Karpas-422 (cell line): ENCODE measurements at regions not wholly inside any gene's neighbourhood (a gene's known extent, or its start where the extent isn't known, plus 50 kb on each side); places are given as distances from the start of the nearest gene placed in this dataset.
"Not testable (repeated sequence)": the region's sequence is repeated elsewhere in the genome, so short reads cannot be mapped to it uniquely, and the experiment has no call there.

Source experiments
- DNase-seq: peaks from one replicate; pipeline ENCODE4 v3.0.0-alpha.2; 2015
- H2AFZ ChIP-seq: fragments of 200-600 bp; sonication (generic); 2 replicates; pipeline ENCODE4 v1.6.1; 2014; ENCODE audit warnings: antibody characterized with exemption, low read length, mixed read lengths
- H3K27ac ChIP-seq: fragments of 200-600 bp; sonication (generic); 2 replicates; pipeline ENCODE4 v1.5.1; 2014; ENCODE audit warnings: mild to moderate bottlenecking, low read length, moderate library complexity
- H3K27me3 ChIP-seq: fragments of 200-600 bp; sonication (generic); 2 replicates; pipeline ENCODE4 v1.6.1; 2014; ENCODE audit warnings: low read length, mixed read lengths
- H3K36me3 ChIP-seq: fragments of 200-600 bp; sonication (generic); 2 replicates; pipeline ENCODE4 v1.6.1; 2014; ENCODE audit warnings: low read length, mixed read lengths; ENCODE audit not compliant: insufficient read depth
- H3K4me1 ChIP-seq: fragments of 200-600 bp; sonication (generic); 2 replicates; pipeline ENCODE4 v1.6.1; 2014; ENCODE audit warnings: mild to moderate bottlenecking, low read length, mixed read lengths
- H3K4me2 ChIP-seq: fragments of 200-600 bp; sonication (generic); 2 replicates; pipeline ENCODE4 v1.6.1; 2014; ENCODE audit warnings: low read length, low read depth, mild to moderate bottlenecking; ENCODE audit not compliant: poor library complexity, severe bottlenecking
- H3K4me3 ChIP-seq: fragments of 200-600 bp; sonication (generic); 2 replicates; pipeline ENCODE4 v1.5.1; 2014; ENCODE audit warnings: mild to moderate bottlenecking, antibody characterized with exemption, low read length, mixed read lengths
- H3K79me2 ChIP-seq: fragments of 200-600 bp; sonication (generic); 2 replicates; pipeline ENCODE4 v1.6.1; 2014; ENCODE audit warnings: mild to moderate bottlenecking, low read length, mixed read lengths
- H3K9ac ChIP-seq: fragments of 200-600 bp; sonication (generic); 2 replicates; pipeline ENCODE4 v1.6.0; 2014; ENCODE audit warnings: low read length
- H3K9me2 ChIP-seq: fragments of 200-600 bp; sonication (generic), shearing (Covaris generic); replicated peaks from 2 replicates; pipeline ENCODE4 v1.6.0; 2014; ENCODE audit warnings: mild to moderate bottlenecking, low read length, moderate library complexity; ENCODE audit not compliant: insufficient read depth
- H3K9me3 ChIP-seq: fragments of 300-700, 200-600 bp; sonication (generic); 2 replicates; pipeline ENCODE4 v1.6.1; 2014; ENCODE audit warnings: low read length, mixed read lengths
- H4K20me1 ChIP-seq: fragments of 200-600 bp; sonication (generic); 2 replicates; pipeline ENCODE4 v1.6.1; 2014; ENCODE audit warnings: mild to moderate bottlenecking, antibody characterized with exemption, low read length, low read depth; ENCODE audit not compliant: insufficient read depth

DNA sequence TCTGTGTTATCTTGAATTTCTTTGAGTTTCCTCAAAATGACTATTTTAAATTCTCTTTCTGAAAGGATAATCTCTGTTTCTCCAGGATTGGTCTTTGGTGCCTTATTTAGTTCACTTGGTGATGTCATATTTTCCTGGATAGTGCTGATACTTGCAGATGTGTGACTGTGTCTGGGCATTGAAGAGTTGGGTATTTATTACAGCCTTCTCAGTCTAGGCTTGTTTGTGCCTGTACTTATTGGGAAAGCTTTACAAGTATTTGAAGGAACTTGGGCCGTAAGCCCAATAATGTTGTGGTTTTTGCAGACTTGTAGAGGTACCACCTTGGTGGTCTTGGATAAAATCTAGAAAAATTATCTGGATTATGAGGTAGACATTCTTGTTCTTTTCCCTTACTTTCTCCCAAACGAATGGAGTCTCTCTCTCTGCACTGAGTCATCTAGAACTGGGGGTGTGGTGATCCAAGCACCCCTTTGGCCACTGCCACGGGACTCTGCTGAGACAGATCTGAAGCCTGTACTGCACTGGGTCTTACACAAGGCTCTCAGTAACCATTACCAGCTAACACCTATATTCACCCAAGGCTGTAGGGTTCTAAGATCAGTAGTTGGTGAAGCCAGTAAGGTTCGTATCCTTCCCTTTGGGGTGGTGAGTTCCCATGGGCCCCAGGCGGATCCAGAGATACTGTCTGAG is 703.7 kb upstream of the MGAT4C start:
- no peak overlapping the region for H2AFZ ChIP-seq
- no peak overlapping the region for H3K4me2 ChIP-seq
- no peak overlapping the region for H3K9ac ChIP-seq
- no peaks in the 10 kb centered on the region for H3K79me2 ChIP-seq
- no peaks in the 10 kb centered on the region for H4K20me1 ChIP-seq
- H3K27ac ChIP-seq = no peak overlapping the region
- H3K4me1 ChIP-seq = no peaks in the 10 kb centered on the region
- H3K9me2 ChIP-seq = no peaks in the 10 kb centered on the region
- no peak overlapping the region for H3K4me3 ChIP-seq
- DNase-seq = no peak
- H3K27me3 ChIP-seq = no peaks in the 10 kb centered on the region
- H3K36me3 ChIP-seq = no peaks in the 10 kb centered on the region
- H3K9me3 ChIP-seq = peaks cover 38% of the 10 kb centered on the region

DNA sequence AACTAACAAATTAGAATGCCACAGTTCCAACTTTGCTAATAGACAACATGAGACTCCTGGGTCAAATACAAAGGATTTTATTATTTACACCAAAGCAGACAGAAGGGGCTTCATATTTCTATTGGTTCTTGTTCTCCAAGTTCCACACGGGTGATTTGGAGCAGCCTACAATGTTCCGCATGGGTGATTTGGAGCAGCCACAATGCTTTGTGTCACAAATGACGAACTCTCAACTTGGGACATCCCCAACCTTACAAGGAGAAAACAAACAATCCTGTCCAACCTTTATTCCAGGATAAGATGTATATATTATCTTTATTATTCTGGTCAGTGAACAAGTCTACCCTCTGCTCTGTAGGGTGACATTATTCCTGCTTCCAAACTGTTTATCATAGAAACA is 694.3 kb upstream of the MGAT4C start:
- H3K4me3 ChIP-seq = no peak overlapping the region
- DNase-seq = no peak
- H3K79me2 ChIP-seq = no peaks in the 10 kb centered on the region
- no peaks in the 10 kb centered on the region for H3K4me1 ChIP-seq
- H3K36me3 ChIP-seq = no peaks in the 10 kb centered on the region
- no peaks in the 10 kb centered on the region for H3K27me3 ChIP-seq
- no peak overlapping the region for H3K9ac ChIP-seq
- H3K9me3 ChIP-seq = peaks cover 10% of the 10 kb centered on the region
- no peaks in the 10 kb centered on the region for H4K20me1 ChIP-seq
- H3K27ac ChIP-seq = no peak overlapping the region
- H2AFZ ChIP-seq = no peak overlapping the region
- no peaks in the 10 kb centered on the region for H3K9me2 ChIP-seq
- H3K4me2 ChIP-seq = no peak overlapping the region

DNA sequence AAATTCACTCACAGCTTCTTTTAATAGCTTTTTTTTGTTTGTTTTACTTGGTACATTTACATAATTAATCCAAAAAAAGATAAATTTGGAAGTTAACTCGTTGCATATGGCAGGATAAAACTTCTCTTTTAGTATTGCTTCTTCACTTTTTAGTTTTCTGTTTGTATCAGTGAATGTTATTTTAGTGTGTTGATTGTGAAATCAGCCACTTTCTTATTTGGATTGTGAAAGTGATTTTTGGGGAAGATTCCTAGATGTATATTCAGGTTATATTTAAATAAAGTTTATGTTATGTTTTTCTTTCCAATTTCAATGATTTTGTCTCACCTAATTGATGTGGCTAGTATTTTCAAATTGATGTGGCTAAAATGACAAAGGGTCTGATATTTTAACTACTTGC is 693.9 kb upstream of the MGAT4C start:
- DNase-seq = no peak
- Histone ChIP-seq H3K4me1 (no peaks in the 10 kb centered on the region), H4K20me1 (no peaks in the 10 kb centered on the region), H3K9ac (no peak overlapping the region), H2AFZ (no peak overlapping the region), H3K4me3 (no peak overlapping the region), H3K36me3 (no peaks in the 10 kb centered on the region), H3K79me2 (no peaks in the 10 kb centered on the region), H3K27me3 (no peaks in the 10 kb centered on the region), H3K9me3 (peaks cover 10% of the 10 kb centered on the region), H3K27ac (no peak overlapping the region), H3K4me2 (no peak overlapping the region), H3K9me2 (no peaks in the 10 kb centered on the region)

DNA sequence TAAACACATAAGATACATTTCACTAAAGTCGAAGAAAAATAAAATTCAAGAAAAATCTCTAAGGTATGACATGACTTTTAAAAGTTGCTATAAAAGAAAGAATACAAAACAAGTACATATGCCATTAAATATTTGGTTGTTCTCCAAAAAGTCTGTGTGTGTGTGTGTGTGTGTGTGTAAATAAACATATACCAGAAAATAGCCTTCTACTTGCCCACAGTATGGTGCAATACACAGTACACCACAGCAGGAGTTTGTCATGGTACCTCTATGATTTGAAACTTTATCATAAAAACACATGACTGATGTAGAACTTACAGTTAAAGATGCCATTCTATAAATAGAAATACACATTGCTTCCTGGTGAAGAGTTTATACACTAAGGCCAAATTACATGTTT is 692.7 kb upstream of the MGAT4C start:
- Histone ChIP-seq H3K4me2 (no peak overlapping the region), H3K27me3 (no peaks in the 10 kb centered on the region), H3K79me2 (no peaks in the 10 kb centered on the region), H3K4me3 (no peak overlapping the region), H3K27ac (no peak overlapping the region), H3K9ac (no peak overlapping the region), H3K36me3 (no peaks in the 10 kb centered on the region), H2AFZ (no peak overlapping the region), H4K20me1 (no peaks in the 10 kb centered on the region), H3K9me3 (peaks cover 10% of the 10 kb centered on the region), H3K4me1 (no peaks in the 10 kb centered on the region), H3K9me2 (no peaks in the 10 kb centered on the region)
- no peak for DNase-seq

DNA sequence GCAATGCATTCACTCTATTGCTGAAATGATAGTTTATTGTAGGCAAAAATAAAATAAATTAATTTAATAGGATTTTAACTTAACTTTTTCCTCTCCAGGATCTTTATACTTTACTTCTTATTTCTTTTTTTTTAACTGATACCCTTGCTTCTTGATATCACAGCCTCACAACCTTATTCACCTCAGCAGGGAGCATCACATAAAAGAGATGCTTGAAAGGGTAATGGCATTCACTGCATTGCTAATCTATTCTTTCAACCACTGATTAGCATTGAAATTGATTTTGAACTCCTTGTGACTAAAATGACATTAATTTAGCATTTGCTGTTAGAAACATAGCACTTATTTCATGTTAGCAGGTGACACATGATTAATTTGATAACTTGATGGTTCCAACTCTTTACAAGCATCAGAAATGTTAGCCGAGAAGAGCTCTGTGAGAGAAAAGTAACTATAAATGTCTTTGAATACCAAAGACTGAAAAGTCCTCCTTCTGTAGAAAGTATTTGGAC is 689.5 kb upstream of the MGAT4C start:
- Histone ChIP-seq H4K20me1 (no peaks in the 10 kb centered on the region), H3K9ac (no peak overlapping the region), H3K4me3 (no peak overlapping the region), H3K4me1 (no peaks in the 10 kb centered on the region), H3K27me3 (no peaks in the 10 kb centered on the region), H3K79me2 (no peaks in the 10 kb centered on the region), H3K9me3 (peaks cover 10% of the 10 kb centered on the region), H3K9me2 (no peaks in the 10 kb centered on the region), H3K4me2 (no peak overlapping the region), H3K36me3 (no peaks in the 10 kb centered on the region), H3K27ac (no peak overlapping the region), H2AFZ (no peak overlapping the region)
- DNase-seq = no peak

DNA sequence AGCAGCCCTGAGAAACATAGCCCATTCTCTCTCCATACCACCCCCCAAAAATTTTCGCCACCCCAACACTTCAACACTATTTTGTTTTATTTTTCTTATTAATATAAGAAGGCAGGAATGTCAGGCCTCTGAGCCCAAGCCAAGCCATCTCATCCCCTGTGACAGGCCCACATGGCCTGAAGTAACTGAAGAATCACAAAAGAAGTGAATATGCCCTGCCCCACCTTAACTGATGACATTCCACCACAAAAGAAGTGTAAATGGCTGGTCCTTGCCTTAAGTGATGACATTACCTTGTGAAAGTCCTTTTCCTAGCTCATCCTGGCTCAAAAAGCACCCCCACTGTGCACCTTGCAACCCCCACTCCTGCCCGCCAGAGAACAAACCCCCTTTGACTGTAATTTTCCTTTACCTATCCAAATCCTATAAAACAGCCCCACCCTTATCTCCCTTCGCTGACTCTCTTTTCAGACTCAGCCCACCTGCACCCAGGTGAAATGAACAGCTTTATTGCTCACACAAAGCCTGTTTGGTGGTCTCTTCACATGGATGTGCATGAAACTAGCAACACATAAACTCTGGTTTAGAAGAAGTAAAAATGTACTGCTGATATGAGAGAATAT is 688.1 kb upstream of the MGAT4C start:
- not testable (repeated sequence) for H3K9me3 ChIP-seq, H3K4me3 ChIP-seq, H3K9ac ChIP-seq, H3K4me2 ChIP-seq, H4K20me1 ChIP-seq, H3K4me1 ChIP-seq, H2AFZ ChIP-seq, H3K9me2 ChIP-seq, DNase-seq, H3K36me3 ChIP-seq, H3K79me2 ChIP-seq, H3K27ac ChIP-seq, H3K27me3 ChIP-seq

DNA sequence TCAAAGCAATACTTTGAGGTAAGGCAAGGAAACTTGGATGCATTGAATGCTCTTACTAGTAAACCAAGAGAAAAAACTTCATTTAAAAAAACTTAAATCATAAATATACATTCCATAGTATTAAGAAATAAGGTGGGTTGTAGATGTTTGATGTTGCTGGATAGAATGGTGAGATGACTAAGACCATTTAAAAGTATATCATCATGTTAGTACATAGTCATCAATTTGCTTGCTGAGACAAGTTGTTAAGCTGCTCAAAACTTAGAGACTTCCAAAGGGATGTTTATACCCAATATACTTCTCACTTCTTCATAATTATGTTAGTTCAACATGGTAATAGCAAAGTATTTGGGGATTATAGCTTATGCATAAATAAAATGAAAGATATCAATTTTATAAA is 675.5 kb upstream of the MGAT4C start:
- Histone ChIP-seq H2AFZ (no peak overlapping the region), H3K36me3 (no peaks in the 10 kb centered on the region), H3K9ac (no peak overlapping the region), H3K4me3 (no peak overlapping the region), H3K4me2 (no peak overlapping the region), H3K27me3 (no peaks in the 10 kb centered on the region), H3K27ac (no peak overlapping the region), H3K4me1 (no peaks in the 10 kb centered on the region), H3K79me2 (no peaks in the 10 kb centered on the region), H4K20me1 (no peaks in the 10 kb centered on the region), H3K9me2 (no peaks in the 10 kb centered on the region), H3K9me3 (peaks cover 24% of the 10 kb centered on the region)
- DNase-seq = no peak

DNA sequence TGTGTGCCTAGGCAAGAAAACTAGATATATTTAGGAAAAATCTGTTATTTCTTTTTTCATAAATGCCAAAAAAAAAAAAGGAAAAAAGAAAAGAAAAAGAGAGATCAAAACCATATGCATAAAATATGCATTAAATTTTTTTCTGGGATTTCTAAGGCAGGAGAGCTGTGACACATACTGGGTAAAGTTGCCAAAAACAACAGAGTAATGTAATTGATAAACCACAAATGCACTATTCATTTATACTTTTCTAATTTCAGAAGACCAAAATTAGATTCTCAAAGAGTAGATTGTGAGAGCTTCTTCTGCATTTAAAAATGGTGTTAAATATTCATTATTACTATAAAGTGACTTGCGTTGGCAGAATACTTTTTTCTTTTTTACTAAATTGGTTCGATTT is 673.8 kb upstream of the MGAT4C start:
- Histone ChIP-seq H3K27me3 (no peaks in the 10 kb centered on the region), H3K4me3 (no peak overlapping the region), H3K79me2 (no peaks in the 10 kb centered on the region), H3K9me3 (peaks cover 16% of the 10 kb centered on the region), H3K4me2 (no peak overlapping the region), H3K9ac (no peak overlapping the region), H3K4me1 (no peaks in the 10 kb centered on the region), H3K9me2 (no peaks in the 10 kb centered on the region), H3K36me3 (no peaks in the 10 kb centered on the region), H4K20me1 (no peaks in the 10 kb centered on the region), H3K27ac (no peak overlapping the region), H2AFZ (no peak overlapping the region)
- no peak for DNase-seq
